AG10803 (cell line): ENCODE measurements at regions not wholly inside any gene's neighbourhood (a gene's known extent, or its start where the extent isn't known, plus 50 kb on each side); places are given as distances from the start of the nearest gene placed in this dataset.
A peak's percentile ranks its signal among the peaks of the same experiment; 100 is the strongest.

Experiments
- DNase-seq: peaks from one replicate; pipeline ENCODE4 v3.0.0; 2010; ENCODE audit warnings: low read depth
- H3K4me3 ChIP-seq: 2 replicates; pipeline ENCODE4 v1.5.1; 2011; ENCODE audit warnings: mild to moderate bottlenecking, low read length, control low read depth
- TF ChIP-seq, protein P1 (sequence below): conservative IDR thresholded peaks from 2 replicates; pipeline ENCODE4 v1.5.1; 2011; ENCODE audit warnings: mild to moderate bottlenecking, low read length, control low read depth, inconsistent platforms

DNA sequence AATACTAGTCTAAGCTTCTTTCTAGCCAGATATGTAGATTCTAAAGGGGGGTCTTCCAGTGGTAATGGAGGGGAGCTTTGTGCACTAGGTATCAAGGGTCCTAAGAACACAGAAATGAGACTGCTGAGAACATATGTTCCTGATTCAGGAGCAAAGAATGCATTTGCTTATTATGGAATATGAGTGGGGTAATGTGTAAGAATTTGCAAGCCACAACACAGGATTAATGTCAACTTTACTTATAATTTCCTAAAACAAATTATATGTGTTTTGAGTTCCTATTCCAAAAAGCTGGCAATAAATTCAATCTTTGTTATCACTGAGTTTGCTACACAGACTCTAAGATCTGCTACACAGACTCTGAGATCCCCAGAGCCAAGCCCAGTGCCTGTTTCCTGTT, 357.0 kb upstream of the PTBP2 start:
- TF ChIP-seq, protein P1, sequence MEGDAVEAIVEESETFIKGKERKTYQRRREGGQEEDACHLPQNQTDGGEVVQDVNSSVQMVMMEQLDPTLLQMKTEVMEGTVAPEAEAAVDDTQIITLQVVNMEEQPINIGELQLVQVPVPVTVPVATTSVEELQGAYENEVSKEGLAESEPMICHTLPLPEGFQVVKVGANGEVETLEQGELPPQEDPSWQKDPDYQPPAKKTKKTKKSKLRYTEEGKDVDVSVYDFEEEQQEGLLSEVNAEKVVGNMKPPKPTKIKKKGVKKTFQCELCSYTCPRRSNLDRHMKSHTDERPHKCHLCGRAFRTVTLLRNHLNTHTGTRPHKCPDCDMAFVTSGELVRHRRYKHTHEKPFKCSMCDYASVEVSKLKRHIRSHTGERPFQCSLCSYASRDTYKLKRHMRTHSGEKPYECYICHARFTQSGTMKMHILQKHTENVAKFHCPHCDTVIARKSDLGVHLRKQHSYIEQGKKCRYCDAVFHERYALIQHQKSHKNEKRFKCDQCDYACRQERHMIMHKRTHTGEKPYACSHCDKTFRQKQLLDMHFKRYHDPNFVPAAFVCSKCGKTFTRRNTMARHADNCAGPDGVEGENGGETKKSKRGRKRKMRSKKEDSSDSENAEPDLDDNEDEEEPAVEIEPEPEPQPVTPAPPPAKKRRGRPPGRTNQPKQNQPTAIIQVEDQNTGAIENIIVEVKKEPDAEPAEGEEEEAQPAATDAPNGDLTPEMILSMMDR = no peak
- DNase-seq = peak; percentile 74
- H3K4me3 ChIP-seq = no peak overlapping the region

DNA sequence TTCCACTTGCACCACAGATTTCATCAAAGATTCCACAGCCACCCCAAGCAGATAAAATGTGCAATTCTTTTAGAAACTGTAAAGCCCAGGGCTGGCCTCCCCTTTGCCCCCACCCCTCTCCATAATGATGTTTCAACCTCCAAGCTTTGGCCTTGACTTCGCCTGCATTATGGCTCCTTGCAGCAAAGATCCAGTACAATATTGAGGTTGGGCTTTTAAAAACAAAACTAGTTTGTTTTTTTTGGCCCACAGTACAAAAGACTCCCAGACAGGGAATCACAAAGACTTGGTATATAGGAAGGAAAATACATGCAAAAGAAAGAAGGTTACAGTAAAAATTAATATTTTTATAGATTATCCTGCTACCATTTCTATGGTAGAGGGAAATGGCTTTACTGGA, 356.5 kb upstream of the PTBP2 start:
- H3K4me3 ChIP-seq = no peak overlapping the region
- TF ChIP-seq, protein P1 = no peak
- DNase-seq = no peak

DNA sequence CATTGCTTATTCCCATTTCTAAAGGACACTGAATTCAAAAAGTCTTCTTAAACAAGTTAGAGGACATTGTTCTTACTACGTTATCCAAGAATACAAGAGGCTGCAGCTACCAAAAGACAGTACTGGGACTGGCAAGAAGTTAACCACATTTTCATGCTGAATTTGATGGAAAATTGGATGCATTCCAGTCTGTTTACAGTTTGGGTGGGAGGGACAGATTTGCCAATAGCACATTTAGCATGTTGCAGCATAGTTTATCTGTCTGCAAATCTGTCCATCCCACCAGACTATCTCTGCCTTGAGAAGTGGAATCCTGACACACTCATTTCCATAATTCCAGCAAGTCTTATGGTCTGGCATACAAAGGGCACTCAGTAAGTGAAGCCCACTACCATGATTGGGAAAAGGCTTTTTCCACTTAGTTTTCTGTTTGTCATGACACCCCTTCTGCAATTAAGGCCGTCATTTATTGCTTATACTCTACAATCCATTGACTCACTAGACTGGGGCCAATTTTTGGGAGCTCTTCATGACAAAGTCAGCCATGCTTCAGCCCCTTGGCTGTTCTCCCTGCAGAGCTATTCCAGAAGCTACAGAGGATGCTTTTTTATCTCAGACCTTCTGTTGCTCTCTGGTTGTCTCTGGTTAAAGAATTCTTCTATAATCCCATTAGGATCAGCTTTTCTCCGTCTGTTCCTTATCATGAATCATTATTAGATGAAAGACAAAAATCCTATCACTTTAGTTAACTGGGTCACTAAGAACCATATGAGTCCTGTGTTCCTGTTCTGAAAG, 355.8 kb upstream of the PTBP2 start:
- DNase-seq = no peak
- no peak overlapping the region for H3K4me3 ChIP-seq
- TF ChIP-seq, protein P1 = no peak

DNA sequence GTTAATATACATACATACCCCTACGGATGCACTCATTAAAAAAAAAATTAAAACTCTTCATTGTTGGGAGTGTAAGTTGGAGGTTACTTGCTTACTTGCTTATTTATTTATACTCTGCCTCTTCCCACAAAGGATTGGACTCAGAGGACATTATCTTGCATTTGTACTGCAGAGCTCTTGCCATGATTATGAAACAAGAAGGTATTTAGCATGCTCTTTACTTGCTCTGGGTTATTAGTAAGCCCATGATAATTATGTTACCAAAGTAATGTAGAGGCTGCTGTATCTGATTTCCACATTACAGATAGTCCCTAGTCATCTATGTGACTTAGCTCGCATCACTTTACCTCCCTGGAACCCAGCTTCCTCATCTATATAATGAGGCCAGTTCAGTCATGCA, 355.1 kb upstream of the PTBP2 start:
- peak; percentile 43 for DNase-seq
- no peak overlapping the region for H3K4me3 ChIP-seq
- TF ChIP-seq, protein P1 = no peak

DNA sequence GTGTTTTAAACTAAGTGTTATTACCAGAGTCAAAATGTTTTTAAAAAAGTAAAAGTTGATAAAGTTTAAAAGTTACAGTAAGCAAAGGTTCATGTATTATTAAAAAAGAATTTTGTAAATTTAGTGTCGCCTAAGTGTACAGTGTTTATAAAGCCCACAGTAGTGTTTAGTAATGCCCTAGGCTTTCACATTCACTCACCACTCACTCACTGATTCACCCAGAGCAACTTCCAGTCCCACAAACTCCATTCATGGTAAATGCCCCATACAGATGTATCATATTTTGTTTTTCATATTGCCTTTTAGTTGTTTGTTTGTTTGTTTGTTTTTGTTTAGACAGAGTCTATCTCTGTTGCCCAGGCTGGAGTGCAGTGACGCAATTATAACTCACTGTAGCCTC, 353.8 kb upstream of the PTBP2 start:
- TF ChIP-seq, protein P1 = no peak
- H3K4me3 ChIP-seq = no peak overlapping the region
- DNase-seq = no peak

DNA sequence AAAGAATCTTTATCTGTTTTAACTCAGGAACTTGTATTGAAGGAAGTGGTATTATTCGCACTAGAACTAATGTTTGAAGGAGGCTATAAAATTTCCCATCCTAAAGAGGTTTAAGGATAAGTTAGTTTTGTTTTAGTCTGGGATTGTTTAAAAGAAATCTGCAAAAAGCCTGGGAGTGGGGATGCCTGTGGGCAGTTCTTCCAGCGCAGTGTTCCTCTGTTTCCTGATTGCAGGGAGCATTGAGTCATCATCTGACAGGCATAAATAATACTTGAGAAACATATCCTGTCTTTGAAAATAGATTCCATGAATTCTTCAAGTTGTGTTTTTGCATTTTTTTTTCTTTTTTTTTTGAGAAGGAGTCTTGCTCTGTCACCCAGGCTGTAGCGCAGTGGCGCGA, 350.8 kb upstream of the PTBP2 start:
- no peak overlapping the region for H3K4me3 ChIP-seq
- TF ChIP-seq, protein P1 = no peak
- DNase-seq = peak; percentile 93

DNA sequence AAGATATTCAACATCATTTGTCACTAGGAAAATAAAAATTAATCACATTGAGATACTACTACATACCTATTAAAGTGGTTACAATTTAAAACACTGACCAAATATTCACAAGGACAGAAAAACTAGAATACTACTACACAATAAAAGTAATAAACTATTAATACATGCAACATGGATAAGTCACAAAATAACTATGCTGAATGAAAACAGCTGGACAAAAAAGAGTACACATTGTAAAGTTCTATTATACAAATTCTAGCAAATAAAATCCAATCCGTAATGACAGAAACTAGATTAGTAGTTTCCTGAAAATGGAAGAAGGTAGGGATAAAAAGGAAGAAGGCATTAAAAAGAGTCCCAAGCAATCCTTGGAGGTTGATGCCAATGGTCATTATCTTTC, 348.7 kb upstream of the PTBP2 start:
- TF ChIP-seq, protein P1 = no peak
- no peak overlapping the region for H3K4me3 ChIP-seq
- DNase-seq = no peak
